Activated CD4-positive, alpha-beta T cell treated with anti-CD3 and anti-CD28 coated beads for 36 hours (primary cell): ENCODE measurements at regions not wholly inside any gene's neighbourhood (a gene's known extent, or its start where the extent isn't known, plus 50 kb on each side); places are given as distances from the start of the nearest gene placed in this dataset.
"Not testable (repeated sequence)": the region's sequence is repeated elsewhere in the genome, so short reads cannot be mapped to it uniquely, and the experiment has no call there.

Experiments
- ATAC-seq: fragments of 200-7000 bp; cut with Tn5 transposase; one replicate; pipeline ENCODE4 v1.10.0; 2021; ENCODE audit warnings: mild to moderate bottlenecking, moderate library complexity
- CTCF ChIA-PET: fragments of 350-600 bp; sonication (Branson Sonifier 250); formaldehyde crosslinking; loops from one replicate; lab custom pipeline; 2021; ENCODE audit warnings: antibody characterized with exemption; lab: Charles Lee
- POLR2A ChIA-PET: fragments of 350-600 bp; sonication (Branson Sonifier 250); formaldehyde crosslinking; loops from one replicate; lab custom pipeline; 2021; ENCODE audit warnings: antibody characterized with exemption, inconsistent platforms; lab: Charles Lee
- DNase-seq: peaks from one replicate; pipeline ENCODE4 v3.0.0-alpha.2; 2020
- H3K27ac Mint-ChIP-seq: one replicate; pipeline ENCODE4 v1.8.0; 2021; ENCODE audit warnings: mixed read lengths
- H3K27me3 Mint-ChIP-seq: one replicate; pipeline ENCODE4 v1.8.0; 2021; ENCODE audit warnings: mixed read lengths
- H3K36me3 Mint-ChIP-seq: one replicate; pipeline ENCODE4 v1.8.0; 2021; ENCODE audit warnings: low read depth, mixed read lengths
- H3K4me1 Mint-ChIP-seq: one replicate; pipeline ENCODE4 v1.8.0; 2021; ENCODE audit warnings: mixed read lengths
- H3K4me3 Mint-ChIP-seq: one replicate; pipeline ENCODE4 v1.8.0; 2021; ENCODE audit warnings: mild to moderate bottlenecking, moderate library complexity, mixed read lengths
- H3K9me3 Mint-ChIP-seq: one replicate; pipeline ENCODE4 v1.8.0; 2021; ENCODE audit warnings: low read depth, mixed read lengths
- intact Hi-C, 2 experiments: fragments of 100-400 bp; cut with DNase I in 1 of 2; cut with micrococcal nuclease in 1 of 2; formaldehyde crosslinking; loops; one replicate each; pipeline versions ENCODE4 v1.14.2 to v1.15.1; 2022 to 2024; cut with DNase I, micrococcal nuclease

DNA sequence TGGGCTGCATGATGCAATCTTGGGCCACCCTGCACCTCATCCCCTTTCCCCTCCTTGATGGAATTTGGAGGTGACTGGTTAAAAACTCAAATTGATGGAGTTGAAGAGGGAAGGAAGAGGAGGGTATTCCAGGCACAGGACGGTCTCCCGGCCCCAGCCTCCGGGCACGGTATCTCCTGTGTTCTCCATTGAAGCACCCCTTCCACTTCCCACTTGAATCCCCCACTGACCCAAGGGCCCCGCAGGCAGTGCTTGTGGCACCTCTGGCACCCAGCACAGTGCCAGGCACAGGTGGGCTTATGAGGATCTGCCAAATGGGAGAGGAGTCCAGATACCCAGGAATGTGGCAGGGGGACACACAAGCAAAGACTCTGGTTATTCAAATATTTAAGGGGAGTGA is 271.6 kb downstream of the GOLGA6L6 start:
- H3K4me3 Mint-ChIP-seq, H3K27me3 Mint-ChIP-seq, H3K4me1 Mint-ChIP-seq, POLR2A ChIA-PET, DNase-seq, H3K9me3 Mint-ChIP-seq, ATAC-seq, H3K27ac Mint-ChIP-seq, H3K36me3 Mint-ChIP-seq: not testable (repeated sequence)
- intact Hi-C loops, result loop anchor here in 1 of 2 experiments (10.0 kb wide), 1 partner anchor 45 kb away; no protein-coding TSS in a partner anchor
- CTCF ChIA-PET, result interaction anchor here (0.6 kb wide), 1 partner anchor 18 kb away, joined by 3 read pairs; no protein-coding TSS in a partner anchor

DNA sequence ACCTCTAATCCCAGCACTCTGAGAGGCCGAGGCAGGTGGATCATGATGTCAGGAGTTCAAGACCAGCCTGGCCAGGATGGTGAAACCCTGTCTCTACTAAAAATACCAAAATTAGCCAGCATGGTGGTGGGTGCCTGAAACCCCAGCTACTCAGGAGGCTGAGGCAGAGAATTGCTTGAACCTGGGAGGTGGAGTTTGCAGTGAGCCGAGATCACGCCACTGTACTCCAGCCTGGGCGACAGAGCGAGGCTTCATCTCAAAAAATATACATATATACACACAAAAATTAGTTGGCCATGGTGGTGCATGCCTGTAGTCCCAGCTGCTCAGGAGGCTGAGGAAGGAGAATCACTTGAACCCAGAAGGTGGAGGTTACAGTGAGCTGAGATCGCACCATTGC is 273.6 kb downstream of the GOLGA6L6 start:
- CTCF ChIA-PET, H3K4me1 Mint-ChIP-seq, ATAC-seq, POLR2A ChIA-PET, intact Hi-C loops, H3K9me3 Mint-ChIP-seq, H3K27ac Mint-ChIP-seq, H3K36me3 Mint-ChIP-seq, DNase-seq, H3K27me3 Mint-ChIP-seq, H3K4me3 Mint-ChIP-seq: not testable (repeated sequence)

DNA sequence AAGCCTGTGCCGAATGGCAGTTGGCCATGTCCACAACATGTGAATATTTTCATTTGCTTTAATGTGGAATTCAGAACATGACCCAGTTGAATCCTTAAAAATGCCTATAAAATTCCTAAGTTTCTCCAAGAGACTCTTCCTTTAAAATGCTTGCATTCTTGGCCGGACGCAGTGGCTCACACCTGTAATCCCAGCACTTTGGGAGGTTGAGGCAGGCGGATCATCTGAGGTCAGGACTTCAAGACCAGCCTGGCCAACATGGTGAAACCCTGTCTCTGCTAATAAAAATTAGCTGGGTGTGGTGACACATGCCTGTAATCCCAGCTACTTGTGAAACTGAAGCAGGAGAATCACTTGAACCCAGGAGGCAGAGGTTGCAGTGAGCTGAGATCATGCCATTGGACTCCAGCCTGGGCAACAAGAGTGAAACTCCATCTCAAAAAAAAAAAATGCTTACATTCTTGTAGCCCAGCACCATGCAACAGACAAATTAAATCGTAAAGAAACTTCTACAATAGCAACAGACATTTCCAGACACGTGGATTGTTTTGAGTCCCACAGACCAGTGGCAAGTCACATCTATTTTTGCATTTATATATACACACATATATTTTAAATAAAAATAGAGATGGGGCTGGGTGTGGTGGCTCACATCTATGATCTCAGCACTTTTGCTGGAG is 274.4 kb downstream of the GOLGA6L6 start:
- H3K27me3 Mint-ChIP-seq, intact Hi-C loops, ATAC-seq, DNase-seq, H3K9me3 Mint-ChIP-seq, H3K4me1 Mint-ChIP-seq, H3K36me3 Mint-ChIP-seq, H3K27ac Mint-ChIP-seq, H3K4me3 Mint-ChIP-seq, POLR2A ChIA-PET, CTCF ChIA-PET: not testable (repeated sequence)

GRCh38 chr15:20265710-20266109 is 275.9 kb downstream of the GOLGA6L6 start:
- H3K27ac Mint-ChIP-seq, H3K9me3 Mint-ChIP-seq, H3K36me3 Mint-ChIP-seq, H3K4me3 Mint-ChIP-seq, ATAC-seq, POLR2A ChIA-PET, CTCF ChIA-PET, intact Hi-C loops, H3K27me3 Mint-ChIP-seq, H3K4me1 Mint-ChIP-seq, DNase-seq: not testable (repeated sequence)

GRCh38 chr15:20261321-20262280 is 280.0 kb downstream of the GOLGA6L6 start:
- POLR2A ChIA-PET, H3K27me3 Mint-ChIP-seq, H3K4me1 Mint-ChIP-seq, ATAC-seq, H3K9me3 Mint-ChIP-seq, H3K27ac Mint-ChIP-seq, H3K36me3 Mint-ChIP-seq, CTCF ChIA-PET, H3K4me3 Mint-ChIP-seq, DNase-seq: not testable (repeated sequence)
- intact Hi-C loops, result loop anchor here in 1 of 2 experiments (5.0 kb wide), 1 partner anchor 36 kb away; no protein-coding TSS in a partner anchor

- CTCF ChIA-PET, H3K4me1 Mint-ChIP-seq, H3K4me3 Mint-ChIP-seq, DNase-seq, H3K27ac Mint-ChIP-seq, H3K9me3 Mint-ChIP-seq, H3K36me3 Mint-ChIP-seq, ATAC-seq, H3K27me3 Mint-ChIP-seq, POLR2A ChIA-PET: not testable (repeated sequence)
- intact Hi-C loops, result loop anchor here in 1 of 2 experiments (5.0 kb wide), 1 partner anchor 37 kb away; no protein-coding TSS in a partner anchor
Observed at GRCh38 chr15:20260650-20261049, 280.9 kb downstream of the GOLGA6L6 start.

DNA sequence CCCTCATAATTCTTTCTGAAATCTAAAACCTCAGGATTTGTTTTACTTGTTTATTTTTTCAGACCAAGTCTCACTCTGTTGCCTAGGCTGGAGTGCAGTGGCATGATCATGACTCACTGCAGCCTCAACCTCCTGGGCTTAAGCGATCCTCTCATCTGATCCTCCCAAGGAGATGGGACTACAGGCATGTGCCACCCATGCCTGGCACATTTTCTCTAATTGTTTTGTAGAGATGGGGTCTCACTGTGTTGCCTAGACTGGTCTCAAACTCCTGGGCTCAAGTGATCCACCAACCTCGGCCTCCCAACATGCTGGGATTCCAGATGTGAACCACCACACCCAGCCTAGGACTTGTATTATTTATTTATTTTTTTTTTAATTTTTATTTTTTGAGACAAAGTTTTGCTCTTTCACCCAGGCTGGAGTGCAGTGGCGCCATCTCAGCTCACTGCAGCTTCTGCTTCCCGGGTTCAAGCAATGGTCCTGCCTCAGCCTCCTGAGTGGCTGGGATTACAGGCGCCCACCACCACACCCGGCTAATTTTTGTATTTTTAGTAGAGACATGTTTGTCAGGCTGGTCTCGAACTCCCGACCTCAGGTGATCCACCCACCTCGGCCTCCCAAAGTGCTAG is 281.9 kb downstream of the GOLGA6L6 start:
- DNase-seq, H3K36me3 Mint-ChIP-seq, H3K9me3 Mint-ChIP-seq, H3K27ac Mint-ChIP-seq, H3K27me3 Mint-ChIP-seq, H3K4me3 Mint-ChIP-seq, ATAC-seq, H3K4me1 Mint-ChIP-seq, CTCF ChIA-PET, POLR2A ChIA-PET: not testable (repeated sequence)
- intact Hi-C loops, result loop anchor here in 1 of 2 experiments (5.0 kb wide), 1 partner anchor 38 kb away; no protein-coding TSS in a partner anchor

GRCh38 chr15:20256394-20256793 is 285.2 kb downstream of the GOLGA6L6 start:
- H3K4me3 Mint-ChIP-seq, DNase-seq, POLR2A ChIA-PET, H3K27me3 Mint-ChIP-seq, H3K36me3 Mint-ChIP-seq, H3K4me1 Mint-ChIP-seq, H3K27ac Mint-ChIP-seq, CTCF ChIA-PET, H3K9me3 Mint-ChIP-seq, intact Hi-C loops, ATAC-seq: not testable (repeated sequence)

DNA sequence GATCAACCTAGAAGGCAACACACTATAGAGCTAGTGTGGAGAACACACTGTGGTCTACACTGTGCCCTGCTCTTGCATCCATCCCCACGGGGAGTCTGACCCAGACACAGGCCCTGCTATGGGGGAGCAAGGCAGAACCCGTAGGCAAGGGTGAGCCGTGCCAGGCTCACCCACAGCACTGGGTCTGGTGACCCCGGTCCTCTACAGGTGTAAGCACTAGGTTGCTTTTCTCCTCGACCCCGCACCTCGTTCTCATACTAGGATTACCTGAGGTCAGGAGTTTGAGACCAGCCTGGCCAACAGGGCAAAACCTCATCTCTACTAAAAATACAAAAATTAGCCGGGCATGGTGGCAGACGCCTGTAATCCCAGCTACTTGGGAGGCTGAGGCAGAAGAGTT is 286.0 kb downstream of the GOLGA6L6 start:
- H3K4me1 Mint-ChIP-seq, H3K27ac Mint-ChIP-seq, ATAC-seq, H3K4me3 Mint-ChIP-seq, CTCF ChIA-PET, H3K9me3 Mint-ChIP-seq, POLR2A ChIA-PET, H3K36me3 Mint-ChIP-seq, DNase-seq, intact Hi-C loops, H3K27me3 Mint-ChIP-seq: not testable (repeated sequence)

DNA sequence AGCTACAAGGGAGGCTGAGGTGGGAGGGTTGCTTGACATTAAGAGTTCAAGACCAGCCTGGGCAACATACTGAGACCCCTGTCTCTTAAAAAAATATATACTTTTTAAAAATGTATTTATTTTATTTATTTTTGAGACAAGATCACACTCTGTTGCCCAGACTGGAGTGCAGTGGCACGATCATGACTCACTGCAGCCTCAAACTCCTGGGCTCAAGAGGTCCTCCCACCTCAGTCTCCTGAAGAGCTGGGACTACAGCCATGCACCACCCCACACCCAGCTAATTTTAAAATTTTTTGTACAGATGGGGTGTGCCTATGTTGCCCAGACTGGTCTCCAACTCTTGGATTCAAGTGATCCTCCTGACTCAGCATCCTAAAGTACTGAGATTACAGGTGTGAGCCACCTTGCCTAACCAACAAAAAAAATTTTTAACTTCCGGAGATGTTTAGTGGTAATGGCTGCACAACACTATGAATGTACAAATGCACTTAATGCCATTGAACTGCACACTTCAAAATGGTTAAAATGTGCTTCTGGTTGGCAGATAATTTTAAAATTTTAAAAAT is 288.5 kb downstream of the GOLGA6L6 start:
- H3K27me3 Mint-ChIP-seq, H3K9me3 Mint-ChIP-seq, ATAC-seq, H3K4me1 Mint-ChIP-seq, intact Hi-C loops, H3K4me3 Mint-ChIP-seq, CTCF ChIA-PET, H3K36me3 Mint-ChIP-seq, DNase-seq, H3K27ac Mint-ChIP-seq: not testable (repeated sequence)
- POLR2A ChIA-PET, result interaction anchor here (0.6 kb wide), 1 partner anchor 1020 kb away, joined by 10 read pairs; no protein-coding TSS in a partner anchor

- H3K36me3 Mint-ChIP-seq, H3K9me3 Mint-ChIP-seq, intact Hi-C loops, H3K27me3 Mint-ChIP-seq, DNase-seq, H3K4me1 Mint-ChIP-seq, H3K4me3 Mint-ChIP-seq, POLR2A ChIA-PET, ATAC-seq, H3K27ac Mint-ChIP-seq: not testable (repeated sequence)
- CTCF ChIA-PET, result interaction anchor here (0.6 kb wide), 1 partner anchor 46 kb away, joined by 3 read pairs; no protein-coding TSS in a partner anchor
Observed at GRCh38 chr15:20252040-20252439, 289.6 kb downstream of the GOLGA6L6 start.
